Prostate gland (tissue), 2 donors: ENCODE measurements at regions not wholly inside any gene's neighbourhood (a gene's known extent, or its start where the extent isn't known, plus 50 kb on each side); places are given as distances from the start of the nearest gene placed in this dataset.

Experiments used
- DNase-seq: peaks from one replicate; pipeline ENCODE4 v3.0.0-alpha.2; 2019; ENCODE audit warnings: low spot score
- H3K27ac ChIP-seq, 2 donors: fragments of 200-600 bp; sonication (generic); 2 replicates each; pipeline ENCODE4 v1.5.1; 2017 to 2019
- H3K27me3 ChIP-seq: fragments of 200-600 bp; sonication (generic); replicated peaks from 2 replicates; pipeline ENCODE4 v1.5.1; 2019; ENCODE audit not compliant: insufficient read depth
- H3K36me3 ChIP-seq, 2 donors: fragments of 200-600 bp; sonication (generic); 1 replicate in 1 of 2; 2 replicates in 1 of 2; pipeline versions ENCODE4 v1.5.1 to v1.8.1; 2017 to 2019
- H3K4me1 ChIP-seq: fragments of 200-600 bp; sonication (generic); replicated peaks from 2 replicates; pipeline ENCODE4 v1.5.1; 2019
- H3K4me3 ChIP-seq, 2 donors: fragments of 200-600 bp; sonication (generic); 2 replicates each; pipeline ENCODE4 v1.5.1; 2017 to 2019
- H3K9me3 ChIP-seq: fragments of 200-600 bp; sonication (generic); 2 replicates; pipeline ENCODE4 v1.5.1; 2017
- CTCF ChIP-seq, 4 experiments: fragments of 200-600 bp in 2 of 4; fragments of 450-650 bp in 2 of 4; sonication (generic) in 2 of 4; IDR thresholded peaks; 1 replicate in 3 of 4; 2 replicates in 1 of 4; pipeline ENCODE4 v1.5.1; 2016 to 2019; ENCODE audit warnings: antibody characterized with exemption in 4 of 4, mild to moderate bottlenecking in 2 of 4, moderate library complexity in 2 of 4
- POLR2A ChIP-seq: fragments of 450-650 bp; IDR thresholded peaks from one replicate; pipeline ENCODE4 v1.6.1; 2016; ENCODE audit warnings: antibody characterized with exemption, mild to moderate bottlenecking
- POLR2AphosphoS5 ChIP-seq: sonication (generic); formaldehyde crosslinking; IDR thresholded peaks from one replicate; pipeline ENCODE4 v1.6.1; 2017; ENCODE audit warnings: antibody characterized with exemption
- WGBS: methylation state at CpG from one replicate; pipeline ENCODE4 v1.1.5; 2018; 5-methylcytosine and 5-hydroxymethylcytosine counted together
- intact Hi-C: fragments of 100-400 bp; cut with DNase I; formaldehyde crosslinking; loops from one replicate; pipeline ENCODE4 v1.14.2; 2022

GRCh38 chr2:65727816-65728215, 295.4 kb upstream of the SPRED2 start:
- no peak for DNase-seq
- H3K4me3 ChIP-seq, result no peak overlapping the region
- TF ChIP-seq CTCF (IDR thresholded peaks at IDR 0.05) (no peak), POLR2A (no peak), POLR2AphosphoS5 (no peak)
- no peaks in the 10 kb centered on the region for H3K4me1 ChIP-seq
- H3K27ac ChIP-seq, result no peak overlapping the region
- H3K27me3 ChIP-seq, result no peaks in the 10 kb centered on the region
- H3K36me3 ChIP-seq, result no peaks in the 10 kb centered on the region
- 93% methylated on average over 3 of the region's 3 CpGs for WGBS
- no peaks in the 10 kb centered on the region for H3K9me3 ChIP-seq
- intact Hi-C loops, result loop anchor here (10.0 kb wide), 1 partner anchor 847 kb away; no protein-coding TSS in a partner anchor

DNA sequence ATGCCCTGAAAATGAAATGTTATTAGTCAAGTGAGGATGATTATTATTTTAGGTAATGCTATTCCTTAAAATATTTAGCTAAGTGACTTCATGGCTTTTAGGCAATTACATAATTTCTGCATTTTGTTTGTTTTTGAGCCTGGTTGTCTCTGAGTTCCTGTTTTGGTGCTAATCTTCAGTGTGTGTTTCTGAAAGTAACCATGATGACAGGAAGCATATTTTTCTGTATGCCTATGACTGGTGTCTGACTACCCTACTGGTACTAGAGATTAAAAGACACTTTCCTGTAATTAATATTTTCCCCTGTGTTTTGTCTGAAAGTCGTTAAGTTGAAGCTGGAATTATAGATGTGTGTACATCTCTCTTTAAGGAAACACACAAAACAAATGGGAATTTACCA, 295.0 kb upstream of the SPRED2 start:
- TF ChIP-seq POLR2AphosphoS5, result no peak
- no peak for TF ChIP-seq POLR2A
- no peak for TF ChIP-seq CTCF (IDR thresholded peaks at IDR 0.05)
- 82% methylated on average over 1 of the region's 1 CpG for whole genome bisulfite sequencing
- DNase-seq, result no peak
- H3K27me3 ChIP-seq, result no peaks in the 10 kb centered on the region
- H3K4me3 ChIP-seq, result no peak overlapping the region
- H3K4me1 ChIP-seq, result no peaks in the 10 kb centered on the region
- H3K9me3 ChIP-seq, result no peaks in the 10 kb centered on the region
- H3K27ac ChIP-seq, result no peak overlapping the region
- H3K36me3 ChIP-seq, result no peaks in the 10 kb centered on the region
- intact Hi-C loops, result loop anchor here (10.0 kb wide), 1 partner anchor 847 kb away; no protein-coding TSS in a partner anchor

GRCh38 chr2:65724752-65725151, 292.4 kb upstream of the SPRED2 start:
- no peak overlapping the region for H3K4me3 ChIP-seq
- WGBS, result 91% methylated on average over 4 of the region's 4 CpGs
- intact Hi-C loops, result loop anchor here (5.0 to 10.0 kb wide), 2 partner anchors 703 to 850 kb away; no protein-coding TSS in a partner anchor

DNA sequence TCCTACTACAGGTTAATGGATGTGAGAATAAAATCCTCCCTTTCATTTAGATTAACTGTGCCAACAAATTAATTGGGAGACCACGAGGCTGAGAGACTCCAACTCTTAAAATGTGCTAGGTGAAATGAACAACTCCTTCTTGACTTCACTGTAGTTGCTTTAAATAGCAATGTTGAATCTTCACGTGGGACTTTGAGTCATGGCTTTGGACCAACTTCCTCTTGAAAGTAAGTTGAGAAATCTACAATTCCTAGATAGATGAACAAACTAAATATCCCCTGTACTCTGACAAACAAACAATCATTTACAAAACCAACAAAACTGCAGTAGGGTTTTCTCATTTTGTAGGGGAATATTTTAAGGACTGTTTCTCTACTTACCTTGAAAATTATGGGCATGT, 291.9 kb upstream of the SPRED2 start:
- Histone ChIP-seq H3K4me1 (no peaks in the 10 kb centered on the region), H3K9me3 (no peaks in the 10 kb centered on the region), H3K27ac (no peak overlapping the region), H3K36me3 (no peaks in the 10 kb centered on the region), H3K27me3 (no peaks in the 10 kb centered on the region), H3K4me3 (no peak overlapping the region)
- intact Hi-C loops, result loop anchor here (5.0 to 10.0 kb wide), 2 partner anchors 703 to 850 kb away; no protein-coding TSS in a partner anchor
- WGBS, result 37% methylated on average over 2 of the region's 2 CpGs
- no peak for DNase-seq
- TF ChIP-seq POLR2AphosphoS5, result no peak
- TF ChIP-seq POLR2A, result no peak
- no peak for TF ChIP-seq CTCF (IDR thresholded peaks at IDR 0.05)

More at GRCh38 chr2:65724752-65725151, 292.4 kb upstream of the SPRED2 start:
- no peak for TF ChIP-seq CTCF (IDR thresholded peaks at IDR 0.05)
- no peak for TF ChIP-seq POLR2AphosphoS5
- no peak for TF ChIP-seq POLR2A
- Histone ChIP-seq H3K4me1 (no peaks in the 10 kb centered on the region), H3K36me3 (no peaks in the 10 kb centered on the region), H3K27ac (no peak overlapping the region), H3K9me3 (no peaks in the 10 kb centered on the region), H3K27me3 (no peaks in the 10 kb centered on the region)
- DNase-seq, result no peak

DNA sequence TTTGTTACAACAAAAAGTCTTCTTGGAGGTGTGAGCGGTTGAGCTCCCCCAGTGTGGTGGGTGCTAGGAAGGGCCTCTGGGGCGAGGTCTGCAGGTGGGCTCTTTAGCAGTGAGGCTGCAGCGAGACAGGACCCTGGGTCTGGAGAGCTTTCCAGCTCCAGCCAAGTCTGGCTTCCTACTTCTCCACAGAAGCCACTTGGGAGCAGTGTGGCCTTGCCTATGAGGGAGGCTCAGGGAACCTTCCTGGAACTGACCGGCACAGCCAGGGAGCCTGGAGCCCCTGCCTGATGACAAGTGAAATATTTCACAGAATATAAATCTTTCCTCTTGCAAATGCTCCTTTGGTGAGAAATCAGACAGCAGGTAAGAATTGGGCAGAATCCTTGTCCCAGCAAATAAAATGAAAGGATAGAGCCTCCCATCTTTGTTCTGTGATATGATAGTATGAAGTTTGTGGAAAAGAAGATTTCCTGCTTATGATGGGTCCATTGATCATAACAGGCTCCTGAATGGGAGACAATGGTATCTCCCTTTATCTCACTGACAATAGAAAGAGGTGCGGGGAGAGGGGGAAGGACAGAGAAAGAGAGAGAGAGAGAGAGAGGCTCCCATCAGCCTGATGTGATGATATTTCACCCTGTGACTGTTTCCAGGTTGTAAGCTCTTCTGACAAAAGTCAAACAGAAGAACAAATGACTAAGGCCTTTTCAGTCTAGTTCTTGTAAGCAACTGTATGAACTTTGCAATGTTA, 289.8 kb upstream of the SPRED2 start:
- TF ChIP-seq CTCF (IDR thresholded peaks at IDR 0.05) (peak in 2 of 4 experiments; percentile 37 to 48), POLR2AphosphoS5 (no peak)

More for the DNA sequence above, 289.8 kb upstream of the SPRED2 start:
- Histone ChIP-seq H3K27ac (no peak overlapping the region), H3K9me3 (no peaks in the 10 kb centered on the region), H3K4me3 (no peak overlapping the region), H3K27me3 (no peaks in the 10 kb centered on the region), H3K4me1 (no peaks in the 10 kb centered on the region), H3K36me3 (no peaks in the 10 kb centered on the region)
- intact Hi-C loops, result loop anchor here (5.0 to 10.0 kb wide), 2 partner anchors 705 to 853 kb away; no protein-coding TSS in a partner anchor
- WGBS, result 54% methylated on average over 5 of the region's 5 CpGs
- no peak for DNase-seq
